ENCODE measurements at regions not wholly inside any gene's neighbourhood (a gene's known extent, or its start where the extent isn't known, plus 50 kb on each side); places are given as distances from the start of the nearest gene placed in this dataset.
"Not testable (repeated sequence)": the region's sequence is repeated elsewhere in the genome, so short reads cannot be mapped to it uniquely, and the experiment has no call there.

DNA sequence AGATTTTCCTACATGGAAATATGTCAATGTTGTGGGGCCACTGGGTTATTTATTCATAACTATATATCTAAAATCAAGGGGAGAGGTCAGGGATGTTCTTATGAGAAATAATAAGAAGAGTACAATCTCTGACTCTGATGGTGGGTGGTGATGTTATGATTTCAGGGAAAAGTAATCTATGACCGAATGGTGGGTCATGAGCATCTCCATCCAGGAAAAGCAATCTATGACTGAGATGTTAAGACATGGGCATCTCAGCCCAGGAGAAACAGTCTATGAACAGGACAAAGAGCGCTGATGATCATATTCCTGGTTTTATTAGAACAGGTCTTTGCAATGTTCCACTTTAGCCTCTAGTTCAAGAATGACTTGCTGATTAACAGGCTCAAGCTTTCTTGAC lies 137.1 kb downstream of the ARSF start:
- no peaks in the 10 kb centered on the region for H3K4me1 ChIP-seq (ENCODE audit: insufficient read depth, low read length)
- Mint-ChIP-seq H3K9me3 (peaks cover 0 to 3% (median 0%) of the 10 kb centered on the region in 5 donors), H3K27ac (no peak overlapping the region), H3K4me1 (no peaks in the 10 kb centered on the region), H3K27me3 (peaks cover 0 to 3% of the 10 kb centered on the region in 2 donors), H3K36me3 (no peaks in the 10 kb centered on the region), H3K4me3 (no peak overlapping the region)
- no peak for DNase-seq
- no peak overlapping the region for H3K4me3 ChIP-seq (ENCODE audit: low read length)
- ChIA-PET CTCF (no interaction called here), POLR2A (no interaction called here)
- H3K9me3 ChIP-seq (ENCODE audit: low read length) = no peaks in the 10 kb centered on the region
- no peaks in the 10 kb centered on the region for H3K27me3 ChIP-seq (ENCODE audit: insufficient read depth, low read length, poor library complexity, severe bottlenecking)
- H3K36me3 ChIP-seq (ENCODE audit: insufficient read depth, low read length) = no peaks in the 10 kb centered on the region
- no peak overlapping the region for H3K27ac ChIP-seq (ENCODE audit: low read depth, low read length)

DNA sequence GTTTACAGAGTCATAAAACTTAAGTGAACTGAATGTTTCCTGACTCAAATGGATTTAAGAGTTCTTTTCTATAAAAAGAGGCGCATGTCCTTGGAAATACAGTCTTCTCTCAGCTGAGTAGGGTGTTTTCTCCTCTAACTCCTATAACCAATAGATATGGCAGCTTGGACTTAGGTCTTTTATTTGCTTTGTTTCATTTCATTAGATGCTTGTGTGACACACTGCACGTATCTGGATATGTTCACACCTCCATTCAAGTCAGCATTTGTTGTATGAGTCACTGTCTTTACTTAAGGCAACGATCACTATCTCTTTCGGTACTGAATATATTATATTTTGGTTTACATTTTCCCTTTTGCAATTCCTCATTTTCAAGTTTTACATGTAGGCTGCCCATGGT lies 136.6 kb downstream of the ARSF start:
- peaks cover 0 to 3% (median 0%) of the 10 kb centered on the region in 5 donors for H3K9me3 Mint-ChIP-seq
- H3K9me3 ChIP-seq (ENCODE audit: low read length) = no peaks in the 10 kb centered on the region
- H3K4me3 Mint-ChIP-seq = no peak overlapping the region
- ChIA-PET POLR2A (no interaction called here), CTCF (no interaction called here)
- H3K27me3 ChIP-seq (ENCODE audit: insufficient read depth, low read length, poor library complexity, severe bottlenecking) = no peaks in the 10 kb centered on the region
- no peak overlapping the region for H3K27ac Mint-ChIP-seq
- H3K27ac ChIP-seq (ENCODE audit: low read depth, low read length) = no peak overlapping the region
- DNase-seq = no peak
- no peaks in the 10 kb centered on the region for H3K36me3 ChIP-seq (ENCODE audit: insufficient read depth, low read length)
- no peaks in the 10 kb centered on the region for H3K4me1 ChIP-seq (ENCODE audit: insufficient read depth, low read length)
- no peaks in the 10 kb centered on the region for H3K4me1 Mint-ChIP-seq
- no peak overlapping the region for H3K4me3 ChIP-seq (ENCODE audit: low read length)
- H3K27me3 Mint-ChIP-seq = peaks cover 0 to 3% of the 10 kb centered on the region in 2 donors
- H3K36me3 Mint-ChIP-seq = no peaks in the 10 kb centered on the region

DNA sequence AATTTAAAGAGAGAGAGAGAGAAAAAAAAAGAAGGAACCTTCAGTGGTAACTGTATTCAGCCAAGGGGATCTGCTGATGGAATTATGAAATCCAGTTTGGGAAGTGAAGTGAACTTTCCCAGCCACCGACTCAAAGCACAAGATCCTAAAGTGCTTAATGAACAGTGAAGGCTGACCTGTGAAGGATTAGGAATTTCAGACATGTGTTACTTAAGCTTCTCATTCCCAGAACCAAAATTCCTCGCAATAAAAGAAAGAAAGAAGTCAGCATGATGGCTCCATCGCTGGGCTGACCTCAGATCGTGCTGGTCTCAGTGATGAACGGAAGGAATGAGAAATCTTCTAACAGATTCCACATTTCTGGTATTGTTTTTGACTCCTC lies 135.2 kb downstream of the ARSF start:
- Mint-ChIP-seq H3K4me3 (no peak overlapping the region), H3K4me1 (no peaks in the 10 kb centered on the region), H3K27me3 (peaks cover 0 to 3% of the 10 kb centered on the region in 2 donors), H3K9me3 (peaks cover 0 to 3% (median 0%) of the 10 kb centered on the region in 5 donors), H3K36me3 (no peaks in the 10 kb centered on the region), H3K27ac (no peak overlapping the region)
- no peak overlapping the region for H3K4me3 ChIP-seq (ENCODE audit: low read length)
- no peak overlapping the region for H3K27ac ChIP-seq (ENCODE audit: low read depth, low read length)
- POLR2A ChIA-PET = no interaction called here
- H3K27me3 ChIP-seq (ENCODE audit: insufficient read depth, low read length, poor library complexity, severe bottlenecking) = no peaks in the 10 kb centered on the region
- H3K4me1 ChIP-seq (ENCODE audit: insufficient read depth, low read length) = no peaks in the 10 kb centered on the region
- H3K9me3 ChIP-seq (ENCODE audit: low read length) = no peaks in the 10 kb centered on the region
- DNase-seq = no peak
- CTCF ChIA-PET = no interaction called here
- no peaks in the 10 kb centered on the region for H3K36me3 ChIP-seq (ENCODE audit: insufficient read depth, low read length)

DNA sequence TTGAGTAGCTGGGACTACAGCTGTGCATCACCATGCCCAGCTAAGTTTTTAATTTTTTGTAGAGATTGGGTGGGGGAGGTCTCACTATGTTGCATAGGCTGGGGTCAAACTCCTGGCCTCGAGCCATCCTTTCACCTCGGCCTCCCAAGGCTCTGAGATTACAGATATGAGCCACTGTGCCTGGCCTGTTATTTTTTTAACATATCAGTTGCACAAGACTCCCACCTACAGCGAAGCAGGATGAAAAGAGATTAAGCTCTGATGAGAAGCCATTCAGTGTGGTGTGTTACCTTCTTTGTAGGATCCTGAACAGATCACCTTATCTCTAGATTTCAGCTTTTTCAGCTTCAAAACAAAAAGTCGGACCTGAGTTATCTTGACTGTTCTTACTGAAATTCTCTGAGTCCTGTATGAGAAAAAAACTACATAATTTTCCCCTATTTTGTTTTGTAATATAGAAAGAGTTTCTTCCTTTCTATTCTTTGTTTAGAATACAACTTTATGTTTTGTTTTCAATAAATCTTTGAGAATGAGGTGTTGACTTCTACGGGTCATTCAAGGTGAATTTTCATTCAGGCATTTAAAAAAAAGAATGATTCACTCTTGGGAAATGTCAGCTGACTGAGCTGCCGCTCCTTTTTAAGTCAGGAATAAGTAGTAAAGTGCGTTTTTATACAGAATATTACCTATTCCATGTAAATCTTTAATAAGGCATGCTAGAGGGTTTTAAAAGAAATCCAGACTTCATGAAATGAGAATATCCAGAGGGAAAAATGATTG lies 134.6 kb downstream of the ARSF start:
- peaks cover 0 to 3% of the 10 kb centered on the region in 2 donors for H3K27me3 Mint-ChIP-seq
- CTCF ChIA-PET = no interaction called here
- POLR2A ChIA-PET = no interaction called here
- Histone ChIP-seq H3K27ac (ENCODE audit: low read depth, low read length) (no peak overlapping the region), H3K4me1 (ENCODE audit: insufficient read depth, low read length) (no peaks in the 10 kb centered on the region), H3K4me3 (ENCODE audit: low read length) (no peak overlapping the region), H3K27me3 (ENCODE audit: insufficient read depth, low read length, poor library complexity, severe bottlenecking) (no peaks in the 10 kb centered on the region), H3K9me3 (ENCODE audit: low read length) (no peaks in the 10 kb centered on the region), H3K36me3 (ENCODE audit: insufficient read depth, low read length) (no peaks in the 10 kb centered on the region)
- no peak for DNase-seq
- peaks cover 0 to 3% (median 0%) of the 10 kb centered on the region in 5 donors for H3K9me3 Mint-ChIP-seq
- H3K4me1 Mint-ChIP-seq = no peaks in the 10 kb centered on the region
- H3K4me3 Mint-ChIP-seq = no peak overlapping the region
- H3K27ac Mint-ChIP-seq = no peak overlapping the region
- H3K36me3 Mint-ChIP-seq = no peaks in the 10 kb centered on the region

DNA sequence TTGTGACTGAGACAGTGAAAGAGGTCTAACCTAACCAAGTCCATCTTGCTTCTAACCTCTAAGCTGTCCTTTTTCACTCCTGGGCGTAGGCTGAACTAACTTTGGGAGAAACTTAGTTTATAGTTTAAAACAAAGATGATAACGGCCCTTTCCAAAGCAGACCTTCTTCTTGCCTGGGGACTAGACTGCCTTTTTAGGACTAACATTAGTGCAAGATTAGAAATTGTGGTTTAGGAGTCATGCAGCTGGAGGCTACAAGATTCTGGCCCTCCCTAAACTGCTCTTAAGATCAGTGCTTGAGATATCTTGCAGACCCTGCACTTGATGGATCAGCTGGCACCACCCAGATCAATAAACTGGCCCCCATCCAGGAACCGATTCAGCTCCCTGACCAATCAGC lies 130.9 kb downstream of the ARSF start:
- POLR2A ChIA-PET; H3K27me3 ChIP-seq (ENCODE audit: insufficient read depth, low read length, poor library complexity, severe bottlenecking); H3K4me1 Mint-ChIP-seq; DNase-seq; H3K36me3 ChIP-seq (ENCODE audit: insufficient read depth, low read length); H3K9me3 ChIP-seq (ENCODE audit: low read length); H3K4me3 Mint-ChIP-seq; CTCF ChIA-PET; H3K4me3 ChIP-seq (ENCODE audit: low read length); H3K36me3 Mint-ChIP-seq; H3K27ac ChIP-seq (ENCODE audit: low read depth, low read length); H3K27me3 Mint-ChIP-seq; H3K4me1 ChIP-seq (ENCODE audit: insufficient read depth, low read length); H3K9me3 Mint-ChIP-seq; H3K27ac Mint-ChIP-seq: not testable (repeated sequence)

DNA sequence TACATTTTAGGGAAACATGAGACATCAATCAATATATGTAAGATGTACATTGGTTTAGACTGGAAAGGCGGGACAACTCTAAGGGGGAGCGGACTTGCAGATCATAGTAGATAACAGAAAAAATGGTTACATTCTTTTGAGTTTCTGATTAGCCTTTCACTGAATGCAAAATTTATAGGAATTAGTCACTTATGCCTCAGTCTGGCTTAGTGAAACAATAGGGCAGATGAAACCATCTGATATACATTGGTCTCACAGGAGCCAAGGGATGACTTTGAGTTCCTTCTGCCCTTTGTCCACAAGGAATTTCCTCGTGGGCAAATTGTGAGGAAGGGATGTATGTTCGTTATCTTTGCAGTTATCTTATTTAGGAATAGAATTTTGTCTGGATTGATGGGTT lies 128.2 kb downstream of the ARSF start:
- H3K36me3 Mint-ChIP-seq = no peaks in the 10 kb centered on the region
- Histone ChIP-seq H3K9me3 (ENCODE audit: low read length) (no peaks in the 10 kb centered on the region), H3K27me3 (ENCODE audit: insufficient read depth, low read length, poor library complexity, severe bottlenecking) (no peaks in the 10 kb centered on the region), H3K36me3 (ENCODE audit: insufficient read depth, low read length) (no peaks in the 10 kb centered on the region), H3K4me1 (ENCODE audit: insufficient read depth, low read length) (no peaks in the 10 kb centered on the region), H3K27ac (ENCODE audit: low read depth, low read length) (no peak overlapping the region), H3K4me3 (ENCODE audit: low read length) (no peak overlapping the region)
- DNase-seq = no peak
- ChIA-PET CTCF (no interaction called here), POLR2A (no interaction called here)
- peaks cover 0 to 4% (median 0%) of the 10 kb centered on the region in 5 donors for H3K9me3 Mint-ChIP-seq
- H3K27me3 Mint-ChIP-seq = peaks cover 0 to 1% of the 10 kb centered on the region in 2 donors
- no peaks in the 10 kb centered on the region for H3K4me1 Mint-ChIP-seq
- H3K4me3 Mint-ChIP-seq = no peak overlapping the region
- H3K27ac Mint-ChIP-seq = no peak overlapping the region

DNA sequence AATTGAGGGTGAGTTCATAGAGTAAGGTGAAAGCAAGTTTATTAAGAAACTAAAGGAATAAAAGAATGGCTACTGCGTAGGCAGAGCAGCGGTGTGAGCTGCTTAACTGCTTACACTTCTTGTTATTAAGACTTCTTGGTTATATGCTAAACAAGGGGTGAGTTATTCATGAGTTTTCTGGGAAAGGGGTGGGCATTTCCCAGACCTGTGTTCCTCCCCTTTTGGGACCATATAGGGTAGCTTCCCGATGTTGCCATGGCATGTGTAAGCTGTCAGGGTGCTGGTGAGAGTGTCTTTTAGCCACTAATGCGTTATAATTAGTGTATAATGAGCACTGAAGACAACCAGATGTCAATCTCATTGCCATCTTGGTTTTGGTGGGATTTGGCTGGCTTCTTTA lies 126.5 kb downstream of the ARSF start:
- peaks cover 3 to 4% of the 10 kb centered on the region in 2 donors for H3K27me3 Mint-ChIP-seq
- Histone ChIP-seq H3K36me3 (ENCODE audit: insufficient read depth, low read length) (no peaks in the 10 kb centered on the region), H3K4me1 (ENCODE audit: insufficient read depth, low read length) (no peaks in the 10 kb centered on the region), H3K27me3 (ENCODE audit: insufficient read depth, low read length, poor library complexity, severe bottlenecking) (no peaks in the 10 kb centered on the region), H3K27ac (ENCODE audit: low read depth, low read length) (no peak overlapping the region), H3K9me3 (ENCODE audit: low read length) (no peaks in the 10 kb centered on the region), H3K4me3 (ENCODE audit: low read length) (no peak overlapping the region)
- H3K9me3 Mint-ChIP-seq = peaks cover 0 to 5% (median 0%) of the 10 kb centered on the region in 5 donors
- no peaks in the 10 kb centered on the region for H3K36me3 Mint-ChIP-seq
- CTCF ChIA-PET = no interaction called here
- DNase-seq = no peak
- no peaks in the 10 kb centered on the region for H3K4me1 Mint-ChIP-seq
- H3K27ac Mint-ChIP-seq = no peak overlapping the region
- H3K4me3 Mint-ChIP-seq = no peak overlapping the region
- POLR2A ChIA-PET = no interaction called here

DNA sequence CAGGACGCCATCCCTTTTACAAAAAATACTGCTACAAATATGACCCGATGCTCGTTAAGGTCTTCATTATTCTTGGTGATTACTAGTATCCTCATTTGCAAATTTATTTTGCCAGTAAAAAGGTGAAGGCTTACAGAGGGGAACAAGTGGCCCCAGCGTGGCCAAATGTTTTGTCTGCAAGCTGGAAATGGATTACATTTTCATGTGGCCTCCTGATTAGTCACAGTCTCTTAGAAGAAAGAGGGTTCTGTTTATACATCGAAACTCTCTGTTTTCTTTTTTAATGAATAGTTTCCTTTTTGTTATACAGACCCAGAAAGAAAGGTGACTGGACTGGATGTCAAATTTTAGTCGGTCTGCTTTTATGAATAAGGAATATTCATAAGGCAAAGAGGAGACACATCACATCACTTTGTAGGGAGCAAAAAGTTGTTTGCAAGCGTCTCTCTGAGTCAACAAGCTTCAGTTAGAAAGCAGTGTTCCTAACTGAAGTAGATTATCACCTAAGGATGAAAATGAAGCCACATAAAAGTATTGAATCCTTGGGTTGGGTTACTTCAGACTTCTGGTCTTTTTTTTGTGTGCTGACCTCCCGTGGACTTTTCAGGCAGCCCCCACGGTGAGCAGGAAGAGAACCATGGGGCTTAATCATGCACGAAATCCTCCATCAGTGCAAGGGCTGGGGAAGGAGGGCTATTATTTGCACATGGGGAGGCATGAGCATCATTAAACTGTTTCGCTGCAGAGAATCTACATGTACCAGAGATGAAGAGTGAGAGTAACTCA lies 125.6 kb downstream of the ARSF start:
- H3K36me3 Mint-ChIP-seq = no peaks in the 10 kb centered on the region
- H3K27ac ChIP-seq (ENCODE audit: low read depth, low read length) = no peak overlapping the region
- no peaks in the 10 kb centered on the region for H3K27me3 ChIP-seq (ENCODE audit: insufficient read depth, low read length, poor library complexity, severe bottlenecking)
- no peak overlapping the region for H3K4me3 ChIP-seq (ENCODE audit: low read length)
- no peak overlapping the region for H3K4me3 Mint-ChIP-seq
- H3K9me3 Mint-ChIP-seq = peaks cover 0 to 5% (median 0%) of the 10 kb centered on the region in 5 donors
- no peaks in the 10 kb centered on the region for H3K4me1 ChIP-seq (ENCODE audit: insufficient read depth, low read length)
- H3K27ac Mint-ChIP-seq = no peak overlapping the region
- no peaks in the 10 kb centered on the region for H3K9me3 ChIP-seq (ENCODE audit: low read length)
- ChIA-PET POLR2A (no interaction called here), CTCF (no interaction called here)
- H3K36me3 ChIP-seq (ENCODE audit: insufficient read depth, low read length) = no peaks in the 10 kb centered on the region
- H3K4me1 Mint-ChIP-seq = no peaks in the 10 kb centered on the region
- peaks cover 3 to 4% of the 10 kb centered on the region in 2 donors for H3K27me3 Mint-ChIP-seq
- no peak for DNase-seq
